GM04503 (cell line): ENCODE measurements at regions not wholly inside any gene's neighbourhood (a gene's known extent, or its start where the extent isn't known, plus 50 kb on each side); places are given as distances from the start of the nearest gene placed in this dataset.

Source experiments
- DNase-seq: peaks from one replicate; pipeline ENCODE4 v3.0.0-alpha.2; 2012; ENCODE audit warnings: low read depth

DNA sequence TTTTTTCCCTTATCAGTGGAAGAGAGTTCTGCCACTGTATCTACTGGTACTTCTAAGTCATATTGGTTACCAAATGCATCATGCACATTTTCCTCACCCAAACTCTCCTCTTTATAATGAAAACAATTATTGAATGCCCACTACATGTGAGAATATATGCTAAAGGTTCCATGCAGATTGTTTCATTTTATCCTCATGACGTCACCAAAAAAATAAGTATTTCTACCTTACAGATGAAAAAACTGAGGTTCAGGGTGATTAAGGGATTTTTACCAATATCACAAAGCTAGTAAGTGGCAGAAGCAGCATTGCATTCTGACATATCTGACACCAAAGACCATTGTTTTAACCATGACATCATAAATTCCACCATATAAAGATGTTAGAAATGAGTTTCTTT, 51.9 kb upstream of the ZEB2 start:
- DNase-seq: no peak

DNA sequence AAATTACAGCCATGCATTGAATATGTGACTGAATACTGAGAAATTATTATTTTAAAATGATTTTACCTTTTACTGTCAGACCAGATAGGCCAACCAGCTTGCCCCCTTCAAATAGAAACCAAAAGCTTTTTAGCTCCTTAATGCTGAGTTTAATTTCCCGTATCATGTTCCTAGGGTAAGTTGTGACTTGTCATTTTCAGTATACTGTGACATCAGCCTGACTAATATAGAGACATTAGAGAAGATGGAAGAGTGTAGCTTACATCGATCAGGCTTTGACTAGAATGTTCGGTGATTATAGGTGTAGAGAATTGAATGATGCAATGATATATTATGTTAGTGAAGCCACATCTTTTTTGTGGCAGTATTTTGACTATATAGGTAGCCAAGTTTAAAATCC, 50.6 kb upstream of the ZEB2 start:
- no peak for DNase-seq
